OCI-LY3 (cell line): ENCODE measurements at regions not wholly inside any gene's neighbourhood (a gene's known extent, or its start where the extent isn't known, plus 50 kb on each side); places are given as distances from the start of the nearest gene placed in this dataset.

ENCODE experiments used
- H2AFZ ChIP-seq: fragments of 200-600, 300-600 bp; shearing (Covaris generic); 2 replicates; pipeline ENCODE4 v1.6.0; 2014; ENCODE audit warnings: antibody characterized with exemption, low read depth, low read length
- H3K27ac ChIP-seq: fragments of 200-600, 300-600 bp; sonication (generic); 2 replicates; pipeline ENCODE4 v1.5.1; 2014; ENCODE audit warnings: mild to moderate bottlenecking, low read length, moderate library complexity, mixed read lengths
- H3K27me3 ChIP-seq: fragments of 200-600, 300-600 bp; sonication (generic); 2 replicates; pipeline ENCODE4 v1.6.1; 2014; ENCODE audit warnings: low read depth, low read length, mixed read lengths
- H3K36me3 ChIP-seq: fragments of 200-600, 300-600 bp; sonication (generic); replicated peaks from 2 replicates; pipeline ENCODE3; 2014; ENCODE audit warnings: low read depth, low read length, mixed read lengths
- H3K4me1 ChIP-seq: fragments of 300-600, 200-600 bp; sonication (generic); 2 replicates; pipeline ENCODE4 v1.6.1; 2014; ENCODE audit warnings: low read length, mixed read lengths
- H3K4me2 ChIP-seq: fragments of 200-600, 300-600 bp; sonication (generic); 2 replicates; pipeline ENCODE4 v1.6.1; 2014; ENCODE audit warnings: low read length, mixed read lengths
- H3K4me3 ChIP-seq: fragments of 300-600, 200-600 bp; sonication (generic); 2 replicates; pipeline ENCODE4 v1.5.1; 2014; ENCODE audit warnings: antibody characterized with exemption, mild to moderate bottlenecking, low read length, moderate library complexity
- H3K79me2 ChIP-seq: fragments of 300-600, 200-600 bp; shearing (Covaris generic); 2 replicates; pipeline ENCODE4 v1.6.1; 2014; ENCODE audit warnings: mild to moderate bottlenecking, low read length, mixed read lengths
- H3K9ac ChIP-seq: fragments of 300-600, 200-600 bp; shearing (Covaris generic); 2 replicates; pipeline ENCODE4 v1.6.0; 2014; ENCODE audit warnings: mild to moderate bottlenecking, low read length, moderate library complexity
- H3K9me3 ChIP-seq: fragments of 200-600, 300-600 bp; shearing (Covaris generic); 2 replicates; pipeline ENCODE4 v1.6.1; 2014; ENCODE audit warnings: low read length, mixed read lengths; ENCODE audit not compliant: insufficient read depth
- H4K20me1 ChIP-seq: fragments of 200-600, 300-600 bp; sonication (generic); 2 replicates; pipeline ENCODE4 v1.6.1; 2016; ENCODE audit warnings: low read length, mixed read lengths; ENCODE audit not compliant: insufficient read depth
- EZH2phosphoT487 ChIP-seq: fragments of 200-600 bp; shearing (Covaris generic); IDR thresholded peaks from 2 replicates; pipeline ENCODE4 v1.6.1; 2018; ENCODE audit warnings: antibody characterized with exemption, mixed run types, low read depth
- TF ChIP-seq, protein P1 (sequence below): fragments of 200-600, 300-600 bp; sonication (generic); IDR thresholded peaks from 2 replicates; pipeline ENCODE4 v1.5.1; 2014; ENCODE audit warnings: antibody characterized with exemption, low read length, low read depth

DNA sequence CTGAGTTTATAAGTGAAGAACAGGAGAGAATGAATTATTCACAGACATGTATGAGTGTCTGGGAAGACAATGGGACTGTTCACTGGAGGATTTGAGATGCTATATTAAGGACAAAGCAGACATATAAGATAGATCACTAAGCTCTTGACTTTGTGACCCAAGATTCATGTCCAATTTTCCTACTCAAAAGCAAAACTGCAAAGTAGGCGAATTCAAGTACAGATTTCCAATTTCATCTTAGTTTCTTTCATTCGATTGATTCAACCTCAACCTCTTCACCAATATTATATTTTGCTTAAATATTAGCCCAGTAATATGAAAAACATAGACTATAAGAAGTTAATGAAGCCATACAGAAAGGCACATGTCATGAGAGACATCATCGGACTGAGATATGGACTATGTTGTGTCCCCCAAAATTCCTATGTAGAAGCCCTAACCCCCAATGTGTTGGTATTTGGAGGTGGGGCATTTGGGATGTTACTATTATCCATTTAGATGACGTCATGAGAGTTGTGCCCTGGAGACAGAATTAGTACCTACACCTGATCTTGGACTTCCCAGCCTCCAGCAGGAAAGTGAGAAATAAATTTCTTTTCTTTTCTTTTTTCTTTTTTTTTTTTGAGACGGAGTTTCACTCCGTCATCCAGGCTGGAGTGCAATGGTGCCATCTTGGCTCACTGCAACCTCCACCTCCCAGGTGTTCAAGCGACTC is 353.7 kb upstream of the AKR1E2 start:
- Histone ChIP-seq H4K20me1 (no peaks in the 10 kb centered on the region), H3K36me3 (no peaks in the 10 kb centered on the region), H3K79me2 (no peaks in the 10 kb centered on the region), H3K4me3 (no peak overlapping the region), H3K4me2 (no peak overlapping the region), H2AFZ (no peak overlapping the region), H3K27me3 (no peaks in the 10 kb centered on the region), H3K4me1 (no peaks in the 10 kb centered on the region), H3K9me3 (no peaks in the 10 kb centered on the region), H3K9ac (no peak overlapping the region), H3K27ac (no peak overlapping the region)
- TF ChIP-seq, protein P1, sequence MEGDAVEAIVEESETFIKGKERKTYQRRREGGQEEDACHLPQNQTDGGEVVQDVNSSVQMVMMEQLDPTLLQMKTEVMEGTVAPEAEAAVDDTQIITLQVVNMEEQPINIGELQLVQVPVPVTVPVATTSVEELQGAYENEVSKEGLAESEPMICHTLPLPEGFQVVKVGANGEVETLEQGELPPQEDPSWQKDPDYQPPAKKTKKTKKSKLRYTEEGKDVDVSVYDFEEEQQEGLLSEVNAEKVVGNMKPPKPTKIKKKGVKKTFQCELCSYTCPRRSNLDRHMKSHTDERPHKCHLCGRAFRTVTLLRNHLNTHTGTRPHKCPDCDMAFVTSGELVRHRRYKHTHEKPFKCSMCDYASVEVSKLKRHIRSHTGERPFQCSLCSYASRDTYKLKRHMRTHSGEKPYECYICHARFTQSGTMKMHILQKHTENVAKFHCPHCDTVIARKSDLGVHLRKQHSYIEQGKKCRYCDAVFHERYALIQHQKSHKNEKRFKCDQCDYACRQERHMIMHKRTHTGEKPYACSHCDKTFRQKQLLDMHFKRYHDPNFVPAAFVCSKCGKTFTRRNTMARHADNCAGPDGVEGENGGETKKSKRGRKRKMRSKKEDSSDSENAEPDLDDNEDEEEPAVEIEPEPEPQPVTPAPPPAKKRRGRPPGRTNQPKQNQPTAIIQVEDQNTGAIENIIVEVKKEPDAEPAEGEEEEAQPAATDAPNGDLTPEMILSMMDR = no peak
- TF ChIP-seq EZH2phosphoT487 = no peak

DNA sequence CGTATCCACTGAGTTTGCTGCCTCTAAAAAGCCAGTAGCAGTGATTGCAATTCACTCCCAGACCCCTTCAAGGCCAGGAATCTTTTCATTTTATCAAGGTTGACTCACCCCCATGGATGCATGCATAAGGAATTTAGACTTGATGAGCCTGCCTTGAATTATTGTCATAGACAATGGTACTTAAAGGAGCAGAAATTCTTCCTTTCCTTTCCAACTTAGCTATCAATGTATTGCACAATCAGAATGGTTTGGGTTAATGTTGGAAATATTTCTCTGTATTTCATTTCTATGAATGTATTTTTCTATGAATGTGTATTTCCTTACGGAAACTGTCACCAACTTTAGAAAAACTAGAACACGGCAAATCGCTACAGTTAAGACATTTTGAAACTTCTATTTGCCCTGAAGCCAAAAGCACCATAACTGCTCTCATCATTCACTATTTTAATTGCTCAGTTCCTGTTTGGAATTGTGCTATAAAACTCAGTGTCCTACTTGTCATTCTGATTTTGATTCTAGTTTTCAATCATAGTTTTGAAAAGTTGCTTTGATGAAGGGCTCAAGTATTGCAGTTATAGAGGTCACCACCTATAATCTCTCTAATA is 355.7 kb upstream of the AKR1E2 start:
- no peaks in the 10 kb centered on the region for H3K36me3 ChIP-seq
- H4K20me1 ChIP-seq = no peaks in the 10 kb centered on the region
- H3K79me2 ChIP-seq = no peaks in the 10 kb centered on the region
- H3K4me2 ChIP-seq = no peak overlapping the region
- no peak overlapping the region for H3K4me3 ChIP-seq
- no peaks in the 10 kb centered on the region for H3K9me3 ChIP-seq
- H2AFZ ChIP-seq = no peak overlapping the region
- H3K27me3 ChIP-seq = no peaks in the 10 kb centered on the region
- TF ChIP-seq, protein P1 = no peak
- TF ChIP-seq EZH2phosphoT487 = no peak
- H3K4me1 ChIP-seq = no peaks in the 10 kb centered on the region
- H3K27ac ChIP-seq = no peak overlapping the region
- H3K9ac ChIP-seq = no peak overlapping the region

DNA sequence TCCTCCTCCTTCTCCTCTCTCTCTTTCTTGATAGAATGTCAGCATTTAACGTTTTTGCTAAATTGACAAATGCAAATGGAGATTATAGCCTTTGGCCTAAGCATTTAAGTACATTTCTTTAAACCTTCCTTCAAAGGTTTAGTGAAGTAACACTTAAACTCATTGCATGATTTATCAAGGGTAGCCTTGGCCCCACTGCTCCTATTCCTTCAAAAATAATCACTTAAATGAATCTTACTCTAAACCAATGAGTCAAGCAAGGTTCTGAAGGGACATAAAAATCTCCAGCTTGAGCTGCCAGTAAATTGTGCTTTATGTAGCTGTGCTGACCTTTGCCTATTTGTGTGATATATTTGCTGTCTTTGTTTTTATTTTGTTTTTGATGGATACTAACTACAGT is 358.5 kb upstream of the AKR1E2 start:
- H3K27ac ChIP-seq = no peak overlapping the region
- TF ChIP-seq, protein P1 = no peak
- TF ChIP-seq EZH2phosphoT487 = no peak
- no peaks in the 10 kb centered on the region for H3K36me3 ChIP-seq
- H3K9ac ChIP-seq = no peak overlapping the region
- H3K4me3 ChIP-seq = no peak overlapping the region
- no peaks in the 10 kb centered on the region for H3K4me1 ChIP-seq
- no peaks in the 10 kb centered on the region for H4K20me1 ChIP-seq
- no peak overlapping the region for H2AFZ ChIP-seq
- no peaks in the 10 kb centered on the region for H3K79me2 ChIP-seq
- no peaks in the 10 kb centered on the region for H3K27me3 ChIP-seq
- no peaks in the 10 kb centered on the region for H3K9me3 ChIP-seq
- H3K4me2 ChIP-seq = no peak overlapping the region

DNA sequence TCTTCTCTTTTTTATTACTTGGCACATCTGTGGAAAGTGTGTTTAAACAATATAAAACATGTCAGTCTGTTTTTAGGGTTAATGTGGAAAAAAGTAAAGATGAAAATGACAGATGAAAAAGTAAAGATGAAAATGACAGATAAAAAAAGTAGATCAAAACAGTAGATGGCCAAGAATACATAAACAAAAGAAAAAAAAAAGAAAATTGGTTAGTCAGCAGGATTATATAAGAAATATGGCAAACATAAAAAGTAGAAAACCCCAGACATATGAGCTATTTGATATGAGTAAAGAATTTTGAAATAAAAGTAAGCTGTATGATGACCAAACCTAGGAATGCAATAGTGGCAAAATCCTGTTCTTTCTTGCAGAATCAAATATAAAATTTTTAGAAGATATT is 365.7 kb upstream of the AKR1E2 start:
- no peak overlapping the region for H3K4me2 ChIP-seq
- no peaks in the 10 kb centered on the region for H4K20me1 ChIP-seq
- H3K27ac ChIP-seq = no peak overlapping the region
- no peaks in the 10 kb centered on the region for H3K9me3 ChIP-seq
- no peaks in the 10 kb centered on the region for H3K4me1 ChIP-seq
- H3K4me3 ChIP-seq = no peak overlapping the region
- H3K9ac ChIP-seq = no peak overlapping the region
- H3K27me3 ChIP-seq = no peaks in the 10 kb centered on the region
- H2AFZ ChIP-seq = no peak overlapping the region
- H3K36me3 ChIP-seq = no peaks in the 10 kb centered on the region
- TF ChIP-seq, protein P1 = no peak
- TF ChIP-seq EZH2phosphoT487 = no peak
- H3K79me2 ChIP-seq = no peaks in the 10 kb centered on the region
